Nephron progenitor cell (in vitro differentiated cells): ENCODE measurements at regions not wholly inside any gene's neighbourhood (a gene's known extent, or its start where the extent isn't known, plus 50 kb on each side); places are given as distances from the start of the nearest gene placed in this dataset.

Experiments used
- DNase-seq: peaks from one replicate; pipeline ENCODE4 v3.0.0; 2021
- H3K27ac Mint-ChIP-seq: 2 replicates; pipeline ENCODE4 v1.8.0; 2021; ENCODE audit warnings: mild to moderate bottlenecking, moderate library complexity, mixed read lengths
- H3K27me3 Mint-ChIP-seq: 2 replicates; pipeline ENCODE4 v1.8.0; 2021; ENCODE audit warnings: mild to moderate bottlenecking, low read depth, mixed read lengths; ENCODE audit not compliant: poor library complexity
- H3K36me3 Mint-ChIP-seq: 2 replicates; pipeline ENCODE4 v1.8.0; 2021; ENCODE audit warnings: low read depth, mixed read lengths
- H3K4me1 Mint-ChIP-seq: 2 replicates; pipeline ENCODE4 v1.8.0; 2021; ENCODE audit warnings: mixed read lengths
- H3K4me3 Mint-ChIP-seq: 2 replicates; pipeline ENCODE4 v1.8.0; 2021; ENCODE audit warnings: mild to moderate bottlenecking, moderate library complexity, mixed read lengths
- H3K9me3 Mint-ChIP-seq: 2 replicates; pipeline ENCODE4 v1.8.0; 2021; ENCODE audit warnings: mild to moderate bottlenecking, moderate library complexity, mixed read lengths
- TF ChIP-seq, protein P1 (sequence below): fragments of 200-600 bp; sonication (generic); IDR thresholded peaks from 2 replicates; pipeline ENCODE4 v1.5.0; 2021; ENCODE audit warnings: antibody characterized with exemption

- Mint-ChIP-seq H3K9me3 (no peaks in the 10 kb centered on the region), H3K4me1 (peaks cover 21% of the 10 kb centered on the region)
Measured at GRCh38 chr10:20627946-20628507, 269.1 kb downstream of the NEBL start.

DNA sequence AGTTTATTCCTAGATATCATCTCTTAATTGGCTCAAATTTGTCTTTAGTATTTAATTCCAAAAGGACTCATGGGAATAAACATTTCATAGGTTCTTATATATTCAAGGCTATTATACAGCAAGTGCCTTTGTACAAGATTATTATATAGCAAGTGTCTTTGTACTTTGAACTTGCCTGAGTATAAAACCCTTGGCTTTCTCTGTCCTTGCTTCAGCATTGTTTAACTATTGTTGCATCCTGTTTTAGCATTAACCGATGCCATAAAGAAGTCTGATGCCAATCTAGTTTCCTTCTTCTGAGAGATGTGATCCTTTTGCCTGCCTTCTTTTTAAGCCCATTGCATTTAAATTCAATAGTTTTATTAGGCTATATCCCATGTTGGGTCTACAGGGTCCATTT is 270.0 kb downstream of the NEBL start:
- DNase-seq: no peak
- H3K4me3 Mint-ChIP-seq: no peak overlapping the region
- H3K9me3 Mint-ChIP-seq: no peaks in the 10 kb centered on the region
- H3K27me3 Mint-ChIP-seq: no peaks in the 10 kb centered on the region
- peaks cover 14% of the 10 kb centered on the region for H3K4me1 Mint-ChIP-seq
- no peak overlapping the region for H3K27ac Mint-ChIP-seq
- H3K36me3 Mint-ChIP-seq: no peaks in the 10 kb centered on the region
- TF ChIP-seq, protein P1, sequence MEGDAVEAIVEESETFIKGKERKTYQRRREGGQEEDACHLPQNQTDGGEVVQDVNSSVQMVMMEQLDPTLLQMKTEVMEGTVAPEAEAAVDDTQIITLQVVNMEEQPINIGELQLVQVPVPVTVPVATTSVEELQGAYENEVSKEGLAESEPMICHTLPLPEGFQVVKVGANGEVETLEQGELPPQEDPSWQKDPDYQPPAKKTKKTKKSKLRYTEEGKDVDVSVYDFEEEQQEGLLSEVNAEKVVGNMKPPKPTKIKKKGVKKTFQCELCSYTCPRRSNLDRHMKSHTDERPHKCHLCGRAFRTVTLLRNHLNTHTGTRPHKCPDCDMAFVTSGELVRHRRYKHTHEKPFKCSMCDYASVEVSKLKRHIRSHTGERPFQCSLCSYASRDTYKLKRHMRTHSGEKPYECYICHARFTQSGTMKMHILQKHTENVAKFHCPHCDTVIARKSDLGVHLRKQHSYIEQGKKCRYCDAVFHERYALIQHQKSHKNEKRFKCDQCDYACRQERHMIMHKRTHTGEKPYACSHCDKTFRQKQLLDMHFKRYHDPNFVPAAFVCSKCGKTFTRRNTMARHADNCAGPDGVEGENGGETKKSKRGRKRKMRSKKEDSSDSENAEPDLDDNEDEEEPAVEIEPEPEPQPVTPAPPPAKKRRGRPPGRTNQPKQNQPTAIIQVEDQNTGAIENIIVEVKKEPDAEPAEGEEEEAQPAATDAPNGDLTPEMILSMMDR: no peak

More at GRCh38 chr10:20627946-20628507, 269.1 kb downstream of the NEBL start:
- Mint-ChIP-seq H3K27me3 (no peaks in the 10 kb centered on the region), H3K36me3 (no peaks in the 10 kb centered on the region), H3K27ac (no peak overlapping the region), H3K4me3 (no peak overlapping the region)
- TF ChIP-seq, protein P1: no peak
- DNase-seq: no peak

DNA sequence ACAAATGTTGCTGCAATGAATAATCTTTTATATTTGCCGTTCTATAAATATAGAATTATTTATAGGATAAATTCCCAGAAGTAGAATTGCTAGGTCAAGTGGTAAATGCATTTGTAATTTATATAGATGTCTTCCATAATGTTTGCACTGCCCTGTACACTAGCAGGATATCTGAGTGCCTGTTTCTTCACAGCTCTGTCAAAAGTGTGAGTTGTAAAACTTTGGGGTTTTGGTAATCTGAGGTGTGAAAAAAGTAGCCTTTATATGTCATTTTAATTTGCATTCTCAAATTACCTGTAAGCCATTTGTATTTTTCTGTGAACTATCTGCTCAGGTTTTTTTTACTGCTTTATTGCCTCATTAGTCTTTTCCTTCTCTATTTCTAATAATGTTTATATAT is 271.2 kb downstream of the NEBL start:
- Mint-ChIP-seq H3K27ac (no peak overlapping the region), H3K4me3 (no peak overlapping the region), H3K36me3 (no peaks in the 10 kb centered on the region), H3K27me3 (no peaks in the 10 kb centered on the region), H3K9me3 (no peaks in the 10 kb centered on the region), H3K4me1 (peaks cover 14% of the 10 kb centered on the region)
- TF ChIP-seq, protein P1: no peak
- no peak for DNase-seq

GRCh38 chr10:20624642-20625041 is 272.5 kb downstream of the NEBL start:
- no peaks in the 10 kb centered on the region for H3K9me3 Mint-ChIP-seq
- TF ChIP-seq, protein P1: no peak
- H3K27me3 Mint-ChIP-seq: no peaks in the 10 kb centered on the region
- no peak overlapping the region for H3K4me3 Mint-ChIP-seq
- peaks cover 14% of the 10 kb centered on the region for H3K4me1 Mint-ChIP-seq
- no peak overlapping the region for H3K27ac Mint-ChIP-seq
- no peaks in the 10 kb centered on the region for H3K36me3 Mint-ChIP-seq
- no peak for DNase-seq

- H3K27me3 Mint-ChIP-seq: no peaks in the 10 kb centered on the region
- no peaks in the 10 kb centered on the region for H3K9me3 Mint-ChIP-seq
- TF ChIP-seq, protein P1: no peak
- peak overlapping the region; percentile 44 for H3K27ac Mint-ChIP-seq
- DNase-seq: no peak
- H3K36me3 Mint-ChIP-seq: no peaks in the 10 kb centered on the region
- no peak overlapping the region for H3K4me3 Mint-ChIP-seq
- peaks cover 14% of the 10 kb centered on the region for H3K4me1 Mint-ChIP-seq
Measured at GRCh38 chr10:20623546-20623945, 273.6 kb downstream of the NEBL start.

GRCh38 chr10:20622531-20623211 is 274.4 kb downstream of the NEBL start:
- no peaks in the 10 kb centered on the region for H3K27me3 Mint-ChIP-seq
- no peak for DNase-seq

More at GRCh38 chr10:20622531-20623211, 274.4 kb downstream of the NEBL start:
- Mint-ChIP-seq H3K9me3 (no peaks in the 10 kb centered on the region), H3K4me3 (no peak overlapping the region), H3K27ac (no peak overlapping the region), H3K36me3 (no peaks in the 10 kb centered on the region), H3K4me1 (peaks cover 14% of the 10 kb centered on the region)
- TF ChIP-seq, protein P1: no peak
